ENCODE measurements at regions not wholly inside any gene's neighbourhood (a gene's known extent, or its start where the extent isn't known, plus 50 kb on each side); places are given as distances from the start of the nearest gene placed in this dataset.

DNA sequence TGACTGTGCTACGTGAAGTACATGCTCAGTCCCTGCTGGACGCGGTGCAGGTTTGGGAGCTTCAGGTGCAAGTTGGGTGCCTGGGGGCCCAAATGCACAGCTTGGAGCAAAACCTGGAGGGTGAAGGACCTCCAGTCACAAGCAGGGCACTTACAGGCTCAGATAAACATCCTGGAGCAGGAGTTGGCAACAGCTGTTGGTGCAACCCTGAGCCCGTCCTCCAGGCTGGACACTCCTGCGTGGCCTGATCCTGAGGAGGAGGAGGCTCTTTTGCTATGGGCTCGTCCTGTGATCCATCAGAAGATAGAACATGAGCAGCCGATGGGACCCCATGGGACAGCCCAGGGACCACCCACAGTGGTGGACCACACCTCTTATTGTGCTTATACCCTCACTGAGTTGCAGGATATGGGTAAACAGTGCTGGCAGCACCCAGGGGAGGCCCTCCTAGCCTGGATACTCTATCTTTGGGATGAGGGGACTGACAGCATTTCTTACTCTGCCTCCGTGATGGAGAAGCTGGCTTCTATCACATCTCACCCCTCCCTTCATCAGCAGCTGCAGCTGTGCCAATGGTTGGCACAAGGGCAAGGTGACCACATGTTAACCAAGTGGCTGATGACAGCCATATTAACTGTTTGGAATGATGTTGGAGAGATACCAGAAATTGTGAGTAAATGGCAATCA is 301.6 kb downstream of the ZPLD1 start:
- Histone ChIP-seq H3F3A (ENCODE audit: insufficient read depth, low read length, poor library complexity, severe bottlenecking) (no peaks in the 10 kb centered on the region), H3K27ac (ENCODE audit: low read length) (no peak overlapping the region), H3K36me3 (ENCODE audit: insufficient read depth, low read length) (no peaks in the 10 kb centered on the region), H3K9me2 (ENCODE audit: insufficient read depth, low read length) (no peaks in the 10 kb centered on the region), H3K4me2 (ENCODE audit: low read length) (no peak overlapping the region), H3K27me3 (ENCODE audit: insufficient read depth, low read depth, low read length) (no peaks in the 10 kb centered on the region), H3K9me3 (ENCODE audit: low read length) (no peaks in the 10 kb centered on the region), H4K20me1 (ENCODE audit: insufficient read depth) (no peaks in the 10 kb centered on the region), H3K79me2 (replicated peaks; ENCODE audit: insufficient read depth, low read length) (no peaks in the 10 kb centered on the region), H3K4me3 (ENCODE audit: low read length) (no peak overlapping the region), H3K9ac (ENCODE audit: low read length) (no peak overlapping the region), H2AFZ (ENCODE audit: low read depth, low read length) (no peak overlapping the region)
- TF ChIP-seq EZH2 (IDR thresholded peaks at IDR 0.05; ENCODE audit: borderline replicate concordance, insufficient read depth, low read length, poor library complexity, severe bottlenecking) (no peak), EP300 (conservative IDR thresholded peaks at IDR 0.05; ENCODE audit: poor library complexity, severe bottlenecking) (no peak), POLR2AphosphoS5 (IDR thresholded peaks at IDR 0.05) (no peak), RAD21 (conservative IDR thresholded peaks at IDR 0.05) (no peak), TAF1 (IDR thresholded peaks at IDR 0.05; ENCODE audit: low read depth) (no peak), MXI1 (conservative IDR thresholded peaks at IDR 0.05; ENCODE audit: poor library complexity, severe bottlenecking) (no peak), SMC3 (conservative IDR thresholded peaks at IDR 0.05; ENCODE audit: poor library complexity) (no peak)
- TF ChIP-seq, protein P1, sequence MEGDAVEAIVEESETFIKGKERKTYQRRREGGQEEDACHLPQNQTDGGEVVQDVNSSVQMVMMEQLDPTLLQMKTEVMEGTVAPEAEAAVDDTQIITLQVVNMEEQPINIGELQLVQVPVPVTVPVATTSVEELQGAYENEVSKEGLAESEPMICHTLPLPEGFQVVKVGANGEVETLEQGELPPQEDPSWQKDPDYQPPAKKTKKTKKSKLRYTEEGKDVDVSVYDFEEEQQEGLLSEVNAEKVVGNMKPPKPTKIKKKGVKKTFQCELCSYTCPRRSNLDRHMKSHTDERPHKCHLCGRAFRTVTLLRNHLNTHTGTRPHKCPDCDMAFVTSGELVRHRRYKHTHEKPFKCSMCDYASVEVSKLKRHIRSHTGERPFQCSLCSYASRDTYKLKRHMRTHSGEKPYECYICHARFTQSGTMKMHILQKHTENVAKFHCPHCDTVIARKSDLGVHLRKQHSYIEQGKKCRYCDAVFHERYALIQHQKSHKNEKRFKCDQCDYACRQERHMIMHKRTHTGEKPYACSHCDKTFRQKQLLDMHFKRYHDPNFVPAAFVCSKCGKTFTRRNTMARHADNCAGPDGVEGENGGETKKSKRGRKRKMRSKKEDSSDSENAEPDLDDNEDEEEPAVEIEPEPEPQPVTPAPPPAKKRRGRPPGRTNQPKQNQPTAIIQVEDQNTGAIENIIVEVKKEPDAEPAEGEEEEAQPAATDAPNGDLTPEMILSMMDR (IDR thresholded peaks at IDR 0.05; ENCODE audit: poor library complexity, severe bottlenecking) = no peak
- TF ChIP-seq, protein P2, sequence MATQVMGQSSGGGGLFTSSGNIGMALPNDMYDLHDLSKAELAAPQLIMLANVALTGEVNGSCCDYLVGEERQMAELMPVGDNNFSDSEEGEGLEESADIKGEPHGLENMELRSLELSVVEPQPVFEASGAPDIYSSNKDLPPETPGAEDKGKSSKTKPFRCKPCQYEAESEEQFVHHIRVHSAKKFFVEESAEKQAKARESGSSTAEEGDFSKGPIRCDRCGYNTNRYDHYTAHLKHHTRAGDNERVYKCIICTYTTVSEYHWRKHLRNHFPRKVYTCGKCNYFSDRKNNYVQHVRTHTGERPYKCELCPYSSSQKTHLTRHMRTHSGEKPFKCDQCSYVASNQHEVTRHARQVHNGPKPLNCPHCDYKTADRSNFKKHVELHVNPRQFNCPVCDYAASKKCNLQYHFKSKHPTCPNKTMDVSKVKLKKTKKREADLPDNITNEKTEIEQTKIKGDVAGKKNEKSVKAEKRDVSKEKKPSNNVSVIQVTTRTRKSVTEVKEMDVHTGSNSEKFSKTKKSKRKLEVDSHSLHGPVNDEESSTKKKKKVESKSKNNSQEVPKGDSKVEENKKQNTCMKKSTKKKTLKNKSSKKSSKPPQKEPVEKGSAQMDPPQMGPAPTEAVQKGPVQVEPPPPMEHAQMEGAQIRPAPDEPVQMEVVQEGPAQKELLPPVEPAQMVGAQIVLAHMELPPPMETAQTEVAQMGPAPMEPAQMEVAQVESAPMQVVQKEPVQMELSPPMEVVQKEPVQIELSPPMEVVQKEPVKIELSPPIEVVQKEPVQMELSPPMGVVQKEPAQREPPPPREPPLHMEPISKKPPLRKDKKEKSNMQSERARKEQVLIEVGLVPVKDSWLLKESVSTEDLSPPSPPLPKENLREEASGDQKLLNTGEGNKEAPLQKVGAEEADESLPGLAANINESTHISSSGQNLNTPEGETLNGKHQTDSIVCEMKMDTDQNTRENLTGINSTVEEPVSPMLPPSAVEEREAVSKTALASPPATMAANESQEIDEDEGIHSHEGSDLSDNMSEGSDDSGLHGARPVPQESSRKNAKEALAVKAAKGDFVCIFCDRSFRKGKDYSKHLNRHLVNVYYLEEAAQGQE (IDR thresholded peaks at IDR 0.05; ENCODE audit: borderline replicate concordance) = no peak

DNA sequence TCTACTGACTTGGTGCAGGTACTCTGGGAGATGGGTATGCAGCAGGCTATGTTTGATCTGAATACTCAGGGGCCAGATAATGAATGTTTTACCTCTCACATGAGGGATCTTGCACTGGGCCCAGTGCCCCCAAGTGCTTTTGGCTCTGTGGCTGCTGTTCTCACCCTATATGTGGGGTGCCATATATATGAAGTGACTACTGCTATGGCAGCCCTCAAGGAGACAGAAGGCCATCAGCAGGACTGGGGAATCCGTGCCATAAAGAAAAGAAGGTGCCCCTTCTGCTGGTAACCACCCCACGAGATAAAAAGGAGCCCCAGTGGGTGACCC is 302.1 kb downstream of the ZPLD1 start:
- no peaks in the 10 kb centered on the region for H3K9me2 ChIP-seq (ENCODE audit: insufficient read depth, low read length)
- H3K27me3 ChIP-seq (ENCODE audit: insufficient read depth, low read depth, low read length) = no peaks in the 10 kb centered on the region
- no peaks in the 10 kb centered on the region for H3K9me3 ChIP-seq (ENCODE audit: low read length)
- H4K20me1 ChIP-seq (ENCODE audit: insufficient read depth) = no peaks in the 10 kb centered on the region
- no peaks in the 10 kb centered on the region for H3K36me3 ChIP-seq (ENCODE audit: insufficient read depth, low read length)
- H3K4me2 ChIP-seq (ENCODE audit: low read length) = no peak overlapping the region
- H3F3A ChIP-seq (ENCODE audit: insufficient read depth, low read length, poor library complexity, severe bottlenecking) = no peaks in the 10 kb centered on the region
- TF ChIP-seq MXI1 (conservative IDR thresholded peaks at IDR 0.05; ENCODE audit: poor library complexity, severe bottlenecking) = no peak
- TF ChIP-seq POLR2AphosphoS5 (IDR thresholded peaks at IDR 0.05) = no peak
- TF ChIP-seq TAF1 (IDR thresholded peaks at IDR 0.05; ENCODE audit: low read depth) = no peak
- TF ChIP-seq RAD21 (conservative IDR thresholded peaks at IDR 0.05) = no peak
- TF ChIP-seq EZH2 (IDR thresholded peaks at IDR 0.05; ENCODE audit: borderline replicate concordance, insufficient read depth, low read length, poor library complexity, severe bottlenecking) = no peak
- TF ChIP-seq, protein P1 (IDR thresholded peaks at IDR 0.05; ENCODE audit: poor library complexity, severe bottlenecking) = no peak
- TF ChIP-seq, protein P2 (IDR thresholded peaks at IDR 0.05; ENCODE audit: borderline replicate concordance) = no peak
- no peak for TF ChIP-seq SMC3 (conservative IDR thresholded peaks at IDR 0.05; ENCODE audit: poor library complexity)
- TF ChIP-seq EP300 (conservative IDR thresholded peaks at IDR 0.05; ENCODE audit: poor library complexity, severe bottlenecking) = no peak
- no peaks in the 10 kb centered on the region for H3K79me2 ChIP-seq (replicated peaks; ENCODE audit: insufficient read depth, low read length)
- H2AFZ ChIP-seq (ENCODE audit: low read depth, low read length) = no peak overlapping the region
- no peak overlapping the region for H3K9ac ChIP-seq (ENCODE audit: low read length)
- no peak overlapping the region for H3K27ac ChIP-seq (ENCODE audit: low read length)
- no peak overlapping the region for H3K4me3 ChIP-seq (ENCODE audit: low read length)
